GM23338 (cell line): ENCODE measurements at regions not wholly inside any gene's neighbourhood (a gene's known extent, or its start where the extent isn't known, plus 50 kb on each side); places are given as distances from the start of the nearest gene placed in this dataset.

Experiments
- ATAC-seq: fragments of 200-7000 bp; cut with Tn5 transposase; 3 replicates; pipeline ENCODE4 v1.9.1; 2020
- DNase-seq: peaks from one replicate; pipeline ENCODE4 v3.0.0-alpha.2; 2015; ENCODE audit warnings: low spot score
- H2AFZ ChIP-seq: fragments of 200-600 bp; sonication (generic); 2 replicates; pipeline ENCODE4 v1.8.0; 2016; ENCODE audit warnings: antibody characterized with exemption, mild to moderate bottlenecking, moderate library complexity
- H3F3A ChIP-seq: fragments of 200-600 bp; sonication (generic); replicated peaks from 2 replicates; pipeline ENCODE4 v1.8.0; 2017; ENCODE audit warnings: antibody characterized with exemption, mixed run types, low read depth
- H3K27ac ChIP-seq: fragments of 200-600 bp; sonication (generic); 2 replicates; pipeline ENCODE4 v1.6.1; 2016; ENCODE audit warnings: low read depth
- H3K27me3 ChIP-seq: fragments of 200-600 bp; sonication (generic); 2 replicates; pipeline ENCODE4 v1.8.0; 2016; ENCODE audit warnings: mild to moderate bottlenecking, mixed run types, moderate library complexity; ENCODE audit not compliant: insufficient read depth
- H3K36me3 ChIP-seq: fragments of 200-600 bp; sonication (generic); 2 replicates; pipeline ENCODE4 v1.8.0; 2016; ENCODE audit warnings: mild to moderate bottlenecking; ENCODE audit not compliant: insufficient read depth
- H3K4me1 ChIP-seq: fragments of 200-600 bp; sonication (generic); 2 replicates; pipeline ENCODE4 v1.8.0; 2016; ENCODE audit warnings: mild to moderate bottlenecking, moderate library complexity; ENCODE audit not compliant: insufficient read depth
- H3K4me2 ChIP-seq: fragments of 200-600 bp; sonication (generic); 2 replicates; pipeline ENCODE4 v1.7.1; 2017; ENCODE audit warnings: mixed run types
- H3K4me3 ChIP-seq: fragments of 200-600 bp; sonication (generic); 2 replicates; pipeline ENCODE4 v1.6.1; 2016; ENCODE audit warnings: mixed run types
- H3K79me2 ChIP-seq: fragments of 200-600 bp; sonication (generic); replicated peaks from 2 replicates; pipeline ENCODE4 v1.8.0; 2017; ENCODE audit warnings: mild to moderate bottlenecking; ENCODE audit not compliant: insufficient read depth
- H3K9me2 ChIP-seq: fragments of 200-600 bp; sonication (generic); 2 replicates; pipeline ENCODE4 v1.8.0; 2017; ENCODE audit not compliant: insufficient read depth
- H4K20me1 ChIP-seq: fragments of 200-600 bp; sonication (generic); replicated peaks from 2 replicates; pipeline ENCODE4 v1.8.0; 2017; ENCODE audit warnings: mild to moderate bottlenecking; ENCODE audit not compliant: insufficient read depth
- H3K27ac Mint-ChIP-seq: 2 replicates; pipeline ENCODE4 v1.8.0; 2020; ENCODE audit warnings: inconsistent platforms, mild to moderate bottlenecking, moderate library complexity, mixed read lengths
- H3K27me3 Mint-ChIP-seq: 3 replicates; pipeline ENCODE4 v1.8.0; 2022; ENCODE audit warnings: low read depth, mild to moderate bottlenecking, moderate library complexity, mixed read lengths, inconsistent platforms; ENCODE audit not compliant: insufficient read depth, poor library complexity
- H3K36me3 Mint-ChIP-seq: 3 replicates; pipeline ENCODE4 v1.8.0; 2021; ENCODE audit warnings: low read depth, mild to moderate bottlenecking, inconsistent platforms, moderate library complexity, mixed read lengths
- H3K4me1 Mint-ChIP-seq: 3 replicates; pipeline ENCODE4 v1.8.0; 2020; ENCODE audit warnings: mild to moderate bottlenecking, inconsistent platforms, mixed read lengths
- H3K4me3 Mint-ChIP-seq: 3 replicates; pipeline ENCODE4 v1.8.0; 2021; ENCODE audit warnings: moderate library complexity, mild to moderate bottlenecking, inconsistent platforms, mixed read lengths
- H3K9me3 Mint-ChIP-seq: 3 replicates; pipeline ENCODE4 v1.8.0; 2020; ENCODE audit warnings: moderate library complexity, mild to moderate bottlenecking, inconsistent platforms, mixed read lengths
- CREB1 ChIP-seq: fragments of 250-450 bp; sonication (Bioruptor Pico); IDR thresholded peaks from 2 replicates; pipeline ENCODE4 v1.5.0; 2020; ENCODE audit warnings: low read depth, mild to moderate bottlenecking, moderate library complexity
- EZH2 ChIP-seq: fragments of 200-600 bp; sonication (generic); IDR thresholded peaks from one replicate; pipeline ENCODE4 v1.8.0; 2017; ENCODE audit warnings: antibody characterized with exemption, mild to moderate bottlenecking, low read depth; ENCODE audit not compliant: unreplicated experiment
- JUNB ChIP-seq: IDR thresholded peaks from one replicate; pipeline ENCODE4 v1.6.1; 2016; ENCODE audit warnings: antibody characterized with exemption; ENCODE audit not compliant: unreplicated experiment
- NANOG ChIP-seq: IDR thresholded peaks from 2 replicates; pipeline ENCODE4 v1.6.1; 2016; ENCODE audit warnings: antibody characterized with exemption, borderline replicate concordance
- POLR2AphosphoS5 ChIP-seq: IDR thresholded peaks from 2 replicates; pipeline ENCODE4 v1.6.1; 2016; ENCODE audit warnings: antibody characterized with exemption, low read depth
- REST ChIP-seq: IDR thresholded peaks from one replicate; pipeline ENCODE4 v1.6.1; 2018; ENCODE audit warnings: antibody characterized with exemption; ENCODE audit not compliant: unreplicated experiment
- STAT1 ChIP-seq: IDR thresholded peaks from one replicate; pipeline ENCODE4 v1.6.1; 2016; ENCODE audit warnings: antibody characterized with exemption; ENCODE audit not compliant: unreplicated experiment
- ZNF114 ChIP-seq: fragments of 250-450 bp; sonication (Bioruptor Pico); IDR thresholded peaks from 2 replicates; pipeline ENCODE4 v1.5.0; 2020; ENCODE audit warnings: mild to moderate bottlenecking, moderate library complexity
- ZNF331 ChIP-seq: fragments of 250-450 bp; sonication (Bioruptor Pico); IDR thresholded peaks from 2 replicates; pipeline ENCODE4 v1.5.0; 2020; ENCODE audit warnings: low read depth, mild to moderate bottlenecking, moderate library complexity
- TF ChIP-seq, protein P1 (sequence below): IDR thresholded peaks from 2 replicates; pipeline ENCODE4 v1.6.1; 2016; ENCODE audit warnings: antibody characterized with exemption
- TF ChIP-seq, protein P2 (sequence below): fragments of 250-450 bp; sonication (Bioruptor Pico); IDR thresholded peaks from 2 replicates; pipeline ENCODE4 v1.5.0; 2020; ENCODE audit warnings: mild to moderate bottlenecking, moderate library complexity

GRCh38 chr14:34075826-34076225 is 125.0 kb upstream of the EGLN3 start (continued):
- TF ChIP-seq, protein P1, sequence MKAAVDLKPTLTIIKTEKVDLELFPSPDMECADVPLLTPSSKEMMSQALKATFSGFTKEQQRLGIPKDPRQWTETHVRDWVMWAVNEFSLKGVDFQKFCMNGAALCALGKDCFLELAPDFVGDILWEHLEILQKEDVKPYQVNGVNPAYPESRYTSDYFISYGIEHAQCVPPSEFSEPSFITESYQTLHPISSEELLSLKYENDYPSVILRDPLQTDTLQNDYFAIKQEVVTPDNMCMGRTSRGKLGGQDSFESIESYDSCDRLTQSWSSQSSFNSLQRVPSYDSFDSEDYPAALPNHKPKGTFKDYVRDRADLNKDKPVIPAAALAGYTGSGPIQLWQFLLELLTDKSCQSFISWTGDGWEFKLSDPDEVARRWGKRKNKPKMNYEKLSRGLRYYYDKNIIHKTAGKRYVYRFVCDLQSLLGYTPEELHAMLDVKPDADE = no peak
- no peak for TF ChIP-seq ZNF114
- no peak for TF ChIP-seq POLR2AphosphoS5
- TF ChIP-seq NANOG = no peak
- no peak for TF ChIP-seq REST
- TF ChIP-seq EZH2 = no peak

DNA sequence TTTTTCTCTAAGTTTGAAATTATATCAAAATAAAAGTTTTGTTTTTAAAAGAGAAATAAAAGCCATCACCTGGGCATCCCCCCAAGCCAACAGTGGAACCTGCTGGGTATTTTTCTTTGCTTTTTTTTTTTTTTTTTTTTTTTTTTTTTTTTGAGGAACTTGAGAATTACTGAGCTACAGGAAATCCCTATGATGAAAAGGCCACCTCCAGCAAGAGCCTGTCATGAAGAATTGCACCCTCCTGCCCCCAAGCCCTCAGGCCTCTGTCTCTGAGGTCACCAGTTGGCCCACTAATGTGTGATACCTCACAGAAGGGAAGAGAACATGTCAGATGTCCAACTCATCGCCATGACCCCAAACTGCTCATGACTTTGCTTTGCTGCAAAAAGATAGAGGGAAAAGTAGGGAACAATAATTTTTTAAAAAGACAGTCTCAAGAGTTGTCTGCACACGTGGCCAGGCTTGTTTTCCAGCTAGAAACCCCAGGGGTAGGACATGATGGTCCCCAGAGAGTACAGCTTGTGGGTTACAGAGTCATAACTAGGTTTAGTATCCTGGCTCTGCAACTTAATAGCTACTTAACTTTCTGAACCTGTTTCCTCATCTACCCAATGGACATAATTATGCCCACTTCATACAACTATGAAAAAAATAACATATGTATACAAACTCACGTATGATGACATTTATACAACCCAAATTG is 124.3 kb upstream of the EGLN3 start:
- Mint-ChIP-seq H3K27ac (no peak overlapping the region), H3K9me3 (0 out of 3 replicates have a peak, but pooled peaks cover 6% of the 10 kb centered on the region), H3K4me1 (no peaks in the 10 kb centered on the region; the same call in 2 of the 3 replicates), H3K27me3 (peaks cover 3% of the 10 kb centered on the region), H3K4me3 (no peak overlapping the region), H3K36me3 (no peaks in the 10 kb centered on the region)
- Histone ChIP-seq H3K4me1 (no peaks in the 10 kb centered on the region), H3F3A (no peaks in the 10 kb centered on the region), H3K27me3 (no peaks in the 10 kb centered on the region), H2AFZ (no peak overlapping the region), H4K20me1 (no peaks in the 10 kb centered on the region), H3K4me2 (no peak overlapping the region), H3K27ac (no peak overlapping the region), H3K4me3 (no peak overlapping the region), H3K79me2 (no peaks in the 10 kb centered on the region), H3K9me2 (no peaks in the 10 kb centered on the region; the same call in 1 of the 2 replicates), H3K36me3 (no peaks in the 10 kb centered on the region)
- no peak for ATAC-seq
- no peak for DNase-seq
- TF ChIP-seq JUNB (no peak), EZH2 (no peak), ZNF114 (no peak), CREB1 (no peak), POLR2AphosphoS5 (no peak), ZNF331 (no peak), STAT1 (no peak)
- TF ChIP-seq, protein P2, sequence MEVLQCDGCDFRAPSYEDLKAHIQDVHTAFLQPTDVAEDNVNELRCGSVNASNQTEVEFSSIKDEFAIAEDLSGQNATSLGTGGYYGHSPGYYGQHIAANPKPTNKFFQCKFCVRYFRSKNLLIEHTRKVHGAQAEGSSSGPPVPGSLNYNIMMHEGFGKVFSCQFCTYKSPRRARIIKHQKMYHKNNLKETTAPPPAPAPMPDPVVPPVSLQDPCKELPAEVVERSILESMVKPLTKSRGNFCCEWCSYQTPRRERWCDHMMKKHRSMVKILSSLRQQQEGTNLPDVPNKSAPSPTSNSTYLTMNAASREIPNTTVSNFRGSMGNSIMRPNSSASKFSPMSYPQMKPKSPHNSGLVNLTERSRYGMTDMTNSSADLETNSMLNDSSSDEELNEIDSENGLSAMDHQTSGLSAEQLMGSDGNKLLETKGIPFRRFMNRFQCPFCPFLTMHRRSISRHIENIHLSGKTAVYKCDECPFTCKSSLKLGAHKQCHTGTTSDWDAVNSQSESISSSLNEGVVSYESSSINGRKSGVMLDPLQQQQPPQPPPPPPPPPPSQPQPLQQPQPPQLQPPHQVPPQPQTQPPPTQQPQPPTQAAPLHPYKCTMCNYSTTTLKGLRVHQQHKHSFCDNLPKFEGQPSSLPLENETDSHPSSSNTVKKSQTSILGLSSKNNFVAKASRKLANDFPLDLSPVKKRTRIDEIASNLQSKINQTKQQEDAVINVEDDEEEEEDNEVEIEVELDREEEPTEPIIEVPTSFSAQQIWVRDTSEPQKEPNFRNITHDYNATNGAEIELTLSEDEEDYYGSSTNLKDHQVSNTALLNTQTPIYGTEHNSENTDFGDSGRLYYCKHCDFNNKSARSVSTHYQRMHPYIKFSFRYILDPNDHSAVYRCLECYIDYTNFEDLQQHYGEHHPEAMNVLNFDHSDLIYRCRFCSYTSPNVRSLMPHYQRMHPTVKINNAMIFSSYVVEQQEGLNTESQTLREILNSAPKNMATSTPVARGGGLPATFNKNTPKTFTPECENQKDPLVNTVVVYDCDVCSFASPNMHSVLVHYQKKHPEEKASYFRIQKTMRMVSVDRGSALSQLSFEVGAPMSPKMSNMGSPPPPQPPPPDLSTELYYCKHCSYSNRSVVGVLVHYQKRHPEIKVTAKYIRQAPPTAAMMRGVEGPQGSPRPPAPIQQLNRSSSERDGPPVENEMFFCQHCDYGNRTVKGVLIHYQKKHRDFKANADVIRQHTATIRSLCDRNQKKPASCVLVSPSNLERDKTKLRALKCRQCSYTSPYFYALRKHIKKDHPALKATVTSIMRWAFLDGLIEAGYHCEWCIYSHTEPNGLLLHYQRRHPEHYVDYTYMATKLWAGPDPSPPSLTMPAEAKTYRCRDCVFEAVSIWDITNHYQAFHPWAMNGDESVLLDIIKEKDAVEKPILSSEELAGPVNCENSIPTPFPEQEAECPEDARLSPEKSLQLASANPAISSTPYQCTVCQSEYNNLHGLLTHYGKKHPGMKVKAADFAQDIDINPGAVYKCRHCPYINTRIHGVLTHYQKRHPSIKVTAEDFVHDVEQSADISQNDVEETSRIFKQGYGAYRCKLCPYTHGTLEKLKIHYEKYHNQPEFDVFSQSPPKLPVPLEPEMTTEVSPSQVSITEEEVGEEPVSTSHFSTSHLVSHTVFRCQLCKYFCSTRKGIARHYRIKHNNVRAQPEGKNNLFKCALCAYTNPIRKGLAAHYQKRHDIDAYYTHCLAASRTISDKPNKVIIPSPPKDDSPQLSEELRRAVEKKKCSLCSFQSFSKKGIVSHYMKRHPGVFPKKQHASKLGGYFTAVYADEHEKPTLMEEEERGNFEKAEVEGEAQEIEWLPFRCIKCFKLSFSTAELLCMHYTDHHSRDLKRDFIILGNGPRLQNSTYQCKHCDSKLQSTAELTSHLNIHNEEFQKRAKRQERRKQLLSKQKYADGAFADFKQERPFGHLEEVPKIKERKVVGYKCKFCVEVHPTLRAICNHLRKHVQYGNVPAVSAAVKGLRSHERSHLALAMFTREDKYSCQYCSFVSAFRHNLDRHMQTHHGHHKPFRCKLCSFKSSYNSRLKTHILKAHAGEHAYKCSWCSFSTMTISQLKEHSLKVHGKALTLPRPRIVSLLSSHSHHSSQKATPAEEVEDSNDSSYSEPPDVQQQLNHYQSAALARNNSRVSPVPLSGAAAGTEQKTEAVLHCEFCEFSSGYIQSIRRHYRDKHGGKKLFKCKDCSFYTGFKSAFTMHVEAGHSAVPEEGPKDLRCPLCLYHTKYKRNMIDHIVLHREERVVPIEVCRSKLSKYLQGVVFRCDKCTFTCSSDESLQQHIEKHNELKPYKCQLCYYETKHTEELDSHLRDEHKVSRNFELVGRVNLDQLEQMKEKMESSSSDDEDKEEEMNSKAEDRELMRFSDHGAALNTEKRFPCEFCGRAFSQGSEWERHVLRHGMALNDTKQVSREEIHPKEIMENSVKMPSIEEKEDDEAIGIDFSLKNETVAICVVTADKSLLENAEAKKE (CRISPR knock-in tag) = no peak
- TF ChIP-seq, protein P1 = no peak
